ENCODE measurements at regions not wholly inside any gene's neighbourhood (a gene's known extent, or its start where the extent isn't known, plus 50 kb on each side); places are given as distances from the start of the nearest gene placed in this dataset.

DNA sequence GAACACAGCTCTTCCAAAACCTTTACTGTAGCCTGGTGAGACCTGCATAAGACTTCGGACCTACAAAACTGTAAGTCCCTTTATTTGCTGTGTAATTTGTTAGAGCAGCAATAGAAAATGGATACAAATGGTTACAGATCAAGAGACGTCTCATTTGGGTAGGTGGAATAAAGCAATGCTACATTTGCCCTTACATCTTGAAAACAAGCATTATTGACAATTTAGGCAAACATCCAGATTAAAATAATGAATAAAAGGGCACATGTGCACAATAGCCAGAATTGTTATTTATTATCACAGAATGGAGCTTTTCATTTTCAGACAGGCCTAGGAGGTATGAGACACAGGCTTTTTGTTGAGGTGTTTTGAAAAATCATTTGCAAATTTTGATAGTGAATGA is 222.2 kb upstream of the CPHXL start:
- TF ChIP-seq, protein P1, sequence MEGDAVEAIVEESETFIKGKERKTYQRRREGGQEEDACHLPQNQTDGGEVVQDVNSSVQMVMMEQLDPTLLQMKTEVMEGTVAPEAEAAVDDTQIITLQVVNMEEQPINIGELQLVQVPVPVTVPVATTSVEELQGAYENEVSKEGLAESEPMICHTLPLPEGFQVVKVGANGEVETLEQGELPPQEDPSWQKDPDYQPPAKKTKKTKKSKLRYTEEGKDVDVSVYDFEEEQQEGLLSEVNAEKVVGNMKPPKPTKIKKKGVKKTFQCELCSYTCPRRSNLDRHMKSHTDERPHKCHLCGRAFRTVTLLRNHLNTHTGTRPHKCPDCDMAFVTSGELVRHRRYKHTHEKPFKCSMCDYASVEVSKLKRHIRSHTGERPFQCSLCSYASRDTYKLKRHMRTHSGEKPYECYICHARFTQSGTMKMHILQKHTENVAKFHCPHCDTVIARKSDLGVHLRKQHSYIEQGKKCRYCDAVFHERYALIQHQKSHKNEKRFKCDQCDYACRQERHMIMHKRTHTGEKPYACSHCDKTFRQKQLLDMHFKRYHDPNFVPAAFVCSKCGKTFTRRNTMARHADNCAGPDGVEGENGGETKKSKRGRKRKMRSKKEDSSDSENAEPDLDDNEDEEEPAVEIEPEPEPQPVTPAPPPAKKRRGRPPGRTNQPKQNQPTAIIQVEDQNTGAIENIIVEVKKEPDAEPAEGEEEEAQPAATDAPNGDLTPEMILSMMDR (IDR thresholded peaks at IDR 0.05; ENCODE audit: extremely low read depth in 1 of 2, insufficient read depth in 1 of 2, low read depth in 1 of 2, low read length in 2 of 2) = no peak
- no peak for TF ChIP-seq POLR2A (IDR thresholded peaks at IDR 0.05; ENCODE audit: low read depth, low read length)
- no peak for TF ChIP-seq POLR2AphosphoS5 (IDR thresholded peaks at IDR 0.05; ENCODE audit: insufficient read depth, low read depth, low read length)
- TF ChIP-seq, protein P2, sequence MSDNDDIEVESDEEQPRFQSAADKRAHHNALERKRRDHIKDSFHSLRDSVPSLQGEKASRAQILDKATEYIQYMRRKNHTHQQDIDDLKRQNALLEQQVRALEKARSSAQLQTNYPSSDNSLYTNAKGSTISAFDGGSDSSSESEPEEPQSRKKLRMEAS (IDR thresholded peaks at IDR 0.05; ENCODE audit: insufficient read depth, insufficient read length) = no peak
- no peak for TF ChIP-seq MYC (IDR thresholded peaks at IDR 0.05; ENCODE audit: low read depth, low read length)
- TF ChIP-seq GATA2 (IDR thresholded peaks at IDR 0.05; ENCODE audit: insufficient read depth, insufficient read length, low read depth, low read length) = no peak
- TF ChIP-seq EZH2 (IDR thresholded peaks at IDR 0.05; ENCODE audit: borderline replicate concordance, low read depth, low read length, severe bottlenecking) = no peak
- TF ChIP-seq FOS (IDR thresholded peaks at IDR 0.05; ENCODE audit: borderline replicate concordance, insufficient read depth, low read length) = no peak

All from endothelial cell of umbilical vein (primary cell).